OCI-LY1 (cell line): ENCODE measurements at regions not wholly inside any gene's neighbourhood (a gene's known extent, or its start where the extent isn't known, plus 50 kb on each side); places are given as distances from the start of the nearest gene placed in this dataset.

Experiments used
- H2AFZ ChIP-seq: fragments of 200-600 bp; sonication (generic), shearing (Covaris generic); 2 replicates; pipeline ENCODE4 v1.6.0; 2014; ENCODE audit warnings: antibody characterized with exemption, mild to moderate bottlenecking, low read length
- H3F3A ChIP-seq: fragments of 200-600 bp; sonication (generic), shearing (Covaris generic); 2 replicates; pipeline ENCODE4 v1.6.0; 2014; ENCODE audit warnings: mild to moderate bottlenecking, antibody characterized with exemption, low read length, moderate library complexity; ENCODE audit not compliant: insufficient read depth
- H3K27ac ChIP-seq: fragments of 200-600 bp; sonication (generic); 2 replicates; pipeline ENCODE4 v1.5.1; 2014; ENCODE audit warnings: low read length, mixed run types, mild to moderate bottlenecking, low read depth; ENCODE audit not compliant: poor library complexity, severe bottlenecking
- H3K27me3 ChIP-seq: fragments of 200-600 bp; sonication (generic); 2 replicates; pipeline ENCODE4 v1.6.0; 2014; ENCODE audit warnings: antibody characterized with exemption, mild to moderate bottlenecking, low read length, moderate library complexity; ENCODE audit not compliant: insufficient read depth
- H3K36me3 ChIP-seq: fragments of 200-600 bp; sonication (generic); 2 replicates; pipeline ENCODE4 v1.6.1; 2014; ENCODE audit warnings: mild to moderate bottlenecking, antibody characterized with exemption, low read length, moderate library complexity, mixed read lengths; ENCODE audit not compliant: insufficient read depth
- H3K4me1 ChIP-seq: fragments of 200-600 bp; sonication (generic); 2 replicates; pipeline ENCODE4 v1.5.1; 2014; ENCODE audit warnings: mild to moderate bottlenecking, low read length, moderate library complexity; ENCODE audit not compliant: insufficient read depth, severe bottlenecking
- H3K4me2 ChIP-seq: fragments of 200-600 bp; sonication (generic), shearing (Covaris generic); 2 replicates; pipeline ENCODE4 v1.6.1; 2014; ENCODE audit warnings: low read length
- H3K4me3 ChIP-seq: fragments of 200-600 bp; sonication (generic); 2 replicates; pipeline ENCODE4 v1.5.1; 2014; ENCODE audit warnings: low read length, low read depth, mild to moderate bottlenecking, mixed read lengths; ENCODE audit not compliant: poor library complexity, severe bottlenecking
- H3K79me2 ChIP-seq: fragments of 200-600 bp; shearing (Covaris generic); 2 replicates; pipeline ENCODE4 v1.6.1; 2016; ENCODE audit warnings: mixed run types, low read length, mixed read lengths; ENCODE audit not compliant: insufficient read depth
- H3K9ac ChIP-seq: fragments of 200-600 bp; sonication (generic), shearing (Covaris generic); 2 replicates; pipeline ENCODE4 v1.6.1; 2014; ENCODE audit warnings: mild to moderate bottlenecking, low read length, mixed read lengths
- H3K9me2 ChIP-seq: fragments of 200-600 bp; sonication (generic), shearing (Covaris generic); 2 replicates; pipeline ENCODE4 v1.6.1; 2014; ENCODE audit warnings: low read depth, mild to moderate bottlenecking, low read length, mixed read lengths
- H3K9me3 ChIP-seq: fragments of 200-600 bp; shearing (Covaris generic); 2 replicates; pipeline ENCODE4 v1.6.1; 2014; ENCODE audit warnings: low read length, mixed read lengths
- H4K20me1 ChIP-seq: fragments of 200-600 bp; sonication (generic), shearing (Covaris generic); 2 replicates; pipeline ENCODE4 v1.6.0; 2016; ENCODE audit warnings: mild to moderate bottlenecking, low read length; ENCODE audit not compliant: insufficient read depth
- CTCF ChIP-seq: fragments of 200-600 bp; sonication (generic), shearing (Covaris generic); IDR thresholded peaks from 2 replicates; pipeline ENCODE4 v1.5.1; 2017; ENCODE audit warnings: mild to moderate bottlenecking, antibody characterized with exemption, low read length, moderate library complexity, mixed read lengths
- EZH2 ChIP-seq: fragments of 200-600 bp; sonication (generic), shearing (Covaris generic); IDR thresholded peaks from 2 replicates; pipeline ENCODE4 v1.8.0; 2017; ENCODE audit warnings: borderline replicate concordance, mixed run types, mild to moderate bottlenecking, antibody characterized with exemption, low read length, moderate library complexity, mixed read lengths

DNA sequence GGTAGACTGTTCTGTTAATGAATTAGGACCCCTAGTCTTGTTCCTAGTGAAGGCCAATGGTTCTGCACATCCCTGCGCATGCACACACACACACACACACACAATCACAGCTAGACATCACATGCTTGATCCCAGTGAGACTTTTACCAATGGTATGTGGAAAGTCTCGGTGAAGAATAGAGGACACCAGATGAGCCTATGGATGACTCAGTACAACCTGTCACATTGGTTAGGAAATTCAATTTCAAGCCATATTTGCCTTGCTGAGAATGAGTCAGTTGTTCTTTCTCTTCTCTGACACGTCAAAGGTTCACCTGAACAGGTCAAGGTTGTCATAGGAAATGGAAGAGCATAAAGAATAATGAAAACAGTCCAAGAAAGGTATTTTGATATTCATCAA is 122.0 kb downstream of the SLC17A6 start:
- Histone ChIP-seq H3K36me3 (no peaks in the 10 kb centered on the region), H2AFZ (no peak overlapping the region)
- TF ChIP-seq EZH2: no peak
- no peak for TF ChIP-seq CTCF

GRCh38 chr11:22459048-22459447 is 120.9 kb downstream of the SLC17A6 start:
- Histone ChIP-seq H3K27me3 (no peaks in the 10 kb centered on the region), H3K9me2 (no peaks in the 10 kb centered on the region), H3K9me3 (no peaks in the 10 kb centered on the region), H3F3A (no peaks in the 10 kb centered on the region), H3K79me2 (no peaks in the 10 kb centered on the region), H3K9ac (no peak overlapping the region), H3K4me2 (no peak overlapping the region), H4K20me1 (no peaks in the 10 kb centered on the region), H3K27ac (no peak overlapping the region), H3K4me1 (no peaks in the 10 kb centered on the region), H3K36me3 (no peaks in the 10 kb centered on the region), H2AFZ (no peak overlapping the region), H3K4me3 (no peak overlapping the region)
- no peak for TF ChIP-seq EZH2
- no peak for TF ChIP-seq CTCF

More for the DNA sequence above, 122.0 kb downstream of the SLC17A6 start:
- H3K79me2 ChIP-seq: no peaks in the 10 kb centered on the region
- H3K27me3 ChIP-seq: no peaks in the 10 kb centered on the region
- H3K9me3 ChIP-seq: no peaks in the 10 kb centered on the region
- no peaks in the 10 kb centered on the region for H4K20me1 ChIP-seq
- H3K4me2 ChIP-seq: no peak overlapping the region
- H3K27ac ChIP-seq: no peak overlapping the region
- H3K9me2 ChIP-seq: no peaks in the 10 kb centered on the region
- H3K4me3 ChIP-seq: no peak overlapping the region
- H3K4me1 ChIP-seq: no peaks in the 10 kb centered on the region
- no peak overlapping the region for H3K9ac ChIP-seq
- no peaks in the 10 kb centered on the region for H3F3A ChIP-seq

DNA sequence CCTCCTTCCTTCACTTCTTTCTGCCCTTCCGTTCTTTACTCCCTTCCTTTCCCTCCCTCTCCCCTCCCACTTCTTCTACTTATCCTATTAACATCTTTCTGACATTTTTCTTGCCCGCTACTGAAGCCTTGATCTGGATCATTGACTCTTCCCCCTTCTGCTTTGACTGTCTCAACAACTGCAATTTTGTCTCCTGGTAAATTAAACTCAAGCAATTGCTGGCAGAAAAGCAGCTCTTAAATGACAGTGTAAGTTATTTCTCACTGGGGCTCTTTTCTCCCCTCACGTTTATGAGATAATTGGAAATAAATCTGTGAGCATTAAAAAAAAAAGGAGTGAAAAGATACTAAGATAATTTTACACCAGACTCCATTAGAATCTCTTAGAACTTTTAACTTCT is 120.0 kb downstream of the SLC17A6 start:
- Histone ChIP-seq H3K9ac (no peak overlapping the region), H3K79me2 (no peaks in the 10 kb centered on the region), H3K27ac (no peak overlapping the region), H3K36me3 (no peaks in the 10 kb centered on the region), H3K4me2 (no peak overlapping the region), H3K9me3 (no peaks in the 10 kb centered on the region), H3K9me2 (no peaks in the 10 kb centered on the region), H3K4me3 (no peak overlapping the region), H3F3A (no peaks in the 10 kb centered on the region), H4K20me1 (no peaks in the 10 kb centered on the region), H3K27me3 (no peaks in the 10 kb centered on the region), H3K4me1 (no peaks in the 10 kb centered on the region), H2AFZ (no peak overlapping the region)
- TF ChIP-seq EZH2 (no peak), CTCF (no peak)
